Colonic mucosa (tissue), 4 donors: ENCODE measurements at regions not wholly inside any gene's neighbourhood (a gene's known extent, or its start where the extent isn't known, plus 50 kb on each side); places are given as distances from the start of the nearest gene placed in this dataset.

ENCODE experiments used
- DNase-seq: peaks from one replicate; pipeline ENCODE4 v3.0.0-alpha.2; 2020
- H3K27ac ChIP-seq: fragments of 200-600 bp; one replicate; pipeline ENCODE4 v1.8.0; 2021
- H3K27me3 ChIP-seq: fragments of 200-600 bp; one replicate; pipeline ENCODE4 v1.8.0; 2021
- H3K36me3 ChIP-seq: fragments of 200-600 bp; one replicate; pipeline ENCODE4 v1.8.0; 2021
- H3K4me1 ChIP-seq: fragments of 200-600 bp; one replicate; pipeline ENCODE4 v1.8.0; 2021; ENCODE audit warnings: mild to moderate bottlenecking
- H3K4me3 ChIP-seq: fragments of 200-600 bp; one replicate; pipeline ENCODE4 v1.8.0; 2021
- H3K9ac ChIP-seq, 2 donors: one replicate each; pipeline ENCODE4 v1.7.0; 2013; ENCODE audit warnings: control low read depth in 2 of 2, low read depth in 2 of 2, low read length in 2 of 2
- H3K9me3 ChIP-seq: fragments of 200-600 bp; one replicate; pipeline ENCODE4 v1.8.0; 2021
- CTCF ChIP-seq: fragments of 200-600 bp; IDR thresholded peaks from one replicate; pipeline ENCODE4 v1.8.0; 2022; ENCODE audit warnings: antibody characterized with exemption, mild to moderate bottlenecking
- intact Hi-C: fragments of 100-400 bp; cut with DNase I; formaldehyde crosslinking; loops from one replicate; pipeline ENCODE4 v1.14.1; 2022
- donor health status: healthy.
- donor health status: DM: no; HTN: no; CAD: no.
- donor health status: DM: no; HTN: no; CAD: no.

- Histone ChIP-seq H3K4me3 (no peak overlapping the region), H3K36me3 (no peaks in the 10 kb centered on the region), H3K27me3 (no peaks in the 10 kb centered on the region), H3K9ac (no peak overlapping the region), H3K9me3 (no peaks in the 10 kb centered on the region), H3K4me1 (no peaks in the 10 kb centered on the region), H3K27ac (no peak overlapping the region)
- DNase-seq = no peak
- intact Hi-C loops = no loop called here
- no peak for TF ChIP-seq CTCF
Measured at GRCh38 chr4:187839765-187840164, 155.8 kb upstream of the ZFP42 start.

GRCh38 chr4:187840814-187841213, 154.8 kb upstream of the ZFP42 start:
- Histone ChIP-seq H3K36me3 (no peaks in the 10 kb centered on the region), H3K9me3 (no peaks in the 10 kb centered on the region), H3K9ac (no peak overlapping the region), H3K27me3 (no peaks in the 10 kb centered on the region), H3K4me1 (no peaks in the 10 kb centered on the region), H3K4me3 (no peak overlapping the region), H3K27ac (no peak overlapping the region)
- no peak for TF ChIP-seq CTCF
- no peak for DNase-seq
- intact Hi-C loops = no loop called here

- H3K9ac ChIP-seq = no peak overlapping the region
- no peak overlapping the region for H3K27ac ChIP-seq
- TF ChIP-seq CTCF = no peak
- H3K4me3 ChIP-seq = no peak overlapping the region
- H3K36me3 ChIP-seq = no peaks in the 10 kb centered on the region
- H3K27me3 ChIP-seq = no peaks in the 10 kb centered on the region
- intact Hi-C loops = no loop called here
- DNase-seq = no peak
- H3K9me3 ChIP-seq = no peaks in the 10 kb centered on the region
- H3K4me1 ChIP-seq = no peaks in the 10 kb centered on the region
Measured at GRCh38 chr4:187849556-187850225, 145.9 kb upstream of the ZFP42 start.

GRCh38 chr4:187865914-187866313, 129.7 kb upstream of the ZFP42 start:
- no peak for DNase-seq
- Histone ChIP-seq H3K27ac (no peak overlapping the region), H3K36me3 (no peaks in the 10 kb centered on the region), H3K4me1 (no peaks in the 10 kb centered on the region), H3K9ac (no peak overlapping the region), H3K27me3 (no peaks in the 10 kb centered on the region), H3K9me3 (no peaks in the 10 kb centered on the region), H3K4me3 (no peak overlapping the region)
- intact Hi-C loops = no loop called here
- TF ChIP-seq CTCF = no peak

DNA sequence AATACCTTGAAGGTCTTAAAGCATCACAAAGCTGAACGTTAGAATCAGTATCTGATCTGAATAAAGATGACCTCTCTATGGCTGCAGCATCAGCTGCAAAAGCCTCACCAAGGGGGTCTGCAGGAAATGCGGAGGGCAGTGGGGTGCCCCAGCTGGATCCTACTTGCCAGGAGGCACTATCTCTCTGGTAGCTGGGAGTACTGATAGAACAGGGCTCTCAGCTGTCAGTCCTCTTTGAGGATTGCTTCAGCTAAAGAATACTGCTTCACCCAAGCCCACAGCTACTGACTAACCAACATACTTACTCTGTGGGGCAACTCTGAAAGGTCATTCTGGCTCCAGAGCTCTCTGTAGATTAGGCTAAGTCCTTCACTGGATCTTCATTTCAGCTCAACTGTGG, 112.5 kb upstream of the ZFP42 start:
- H3K4me3 ChIP-seq = no peak overlapping the region
- TF ChIP-seq CTCF = no peak
- H3K9me3 ChIP-seq = no peaks in the 10 kb centered on the region
- no peaks in the 10 kb centered on the region for H3K36me3 ChIP-seq
- H3K9ac ChIP-seq = no peak overlapping the region
- no peaks in the 10 kb centered on the region for H3K27me3 ChIP-seq
- H3K27ac ChIP-seq = no peak overlapping the region
- no peak for DNase-seq
- intact Hi-C loops = no loop called here
- no peaks in the 10 kb centered on the region for H3K4me1 ChIP-seq
